PFSK-1 (cell line): ENCODE measurements at regions not wholly inside any gene's neighbourhood (a gene's known extent, or its start where the extent isn't known, plus 50 kb on each side); places are given as distances from the start of the nearest gene placed in this dataset.

ENCODE experiments used
- POLR2AphosphoS5 ChIP-seq: IDR thresholded peaks from 2 replicates; pipeline ENCODE4 v1.6.1; 2012; ENCODE audit warnings: low read depth, mild to moderate bottlenecking, control low read depth, low read length, moderate library complexity
- TAF1 ChIP-seq: IDR thresholded peaks from 2 replicates; pipeline ENCODE4 v1.6.1; 2012; ENCODE audit warnings: low read length, control low read depth, borderline replicate concordance; ENCODE audit not compliant: insufficient read depth

- TF ChIP-seq POLR2AphosphoS5, result no peak
- no peak for TF ChIP-seq TAF1
Observed at GRCh38 chr13:50248516-50249143, 233.4 kb downstream of the KCNRG start.
